Peyer's patch (tissue), 4 donors: ENCODE measurements at regions not wholly inside any gene's neighbourhood (a gene's known extent, or its start where the extent isn't known, plus 50 kb on each side); places are given as distances from the start of the nearest gene placed in this dataset.
A peak's percentile ranks its signal among the peaks of the same experiment; 100 is the strongest.

Source experiments
- DNase-seq, 3 donors: peaks; one replicate each; pipeline ENCODE4 v3.0.0-alpha.2; 2017 to 2019
- H3K27ac ChIP-seq, 4 donors: fragments of 200-600 bp; sonication (generic); one replicate each; pipeline ENCODE4 v1.5.1; 2016 to 2019
- H3K27me3 ChIP-seq, 2 donors: fragments of 200-600 bp; sonication (generic); one replicate each; pipeline ENCODE4 v1.5.1; 2019
- H3K36me3 ChIP-seq, 3 donors: fragments of 200-600 bp; sonication (generic); one replicate each; pipeline ENCODE4 v1.5.1; 2016 to 2019
- H3K4me1 ChIP-seq, 4 donors: fragments of 200-600 bp; sonication (generic); one replicate each; pipeline ENCODE4 v1.5.1; 2016 to 2019
- H3K4me3 ChIP-seq, 4 donors: fragments of 200-600 bp; sonication (generic); 1 replicate in 3 of 4; 2 replicates in 1 of 4; pipeline ENCODE4 v1.5.1; 2016 to 2019; ENCODE audit warnings: mild to moderate bottlenecking in 1 of 4
- H3K9me3 ChIP-seq, 4 donors: fragments of 200-600 bp; sonication (generic); one replicate each; pipeline ENCODE4 v1.5.1; 2016 to 2019; ENCODE audit warnings: mild to moderate bottlenecking in 1 of 4
- CTCF ChIP-seq, 6 experiments: fragments of 450-650 bp in 4 of 6; fragments of 200-600 bp in 2 of 6; sonication (generic) in 1 of 6; IDR thresholded peaks; one replicate each; pipeline ENCODE4 v1.5.1; 2017 to 2019; ENCODE audit warnings: antibody characterized with exemption in 6 of 6, mild to moderate bottlenecking in 3 of 6, moderate library complexity in 1 of 6
- POLR2A ChIP-seq, 2 donors: fragments of 450-650 bp; IDR thresholded peaks; one replicate each; pipeline ENCODE4 v1.5.1; 2017; ENCODE audit warnings: antibody characterized with exemption in 2 of 2, mild to moderate bottlenecking in 2 of 2, moderate library complexity in 2 of 2

- Histone ChIP-seq H3K4me3 (peak overlapping the region in 2 of 4 donors; percentile 44 to 45), H3K27me3 (no peaks in the 10 kb centered on the region), H3K9me3 (no peaks in the 10 kb centered on the region), H3K27ac (peak overlapping the region in 1 of 4 donors; percentile 1), H3K36me3 (no peaks in the 10 kb centered on the region), H3K4me1 (peaks cover 0 to 19% (median 3%) of the 10 kb centered on the region in 4 donors)
- TF ChIP-seq POLR2A (IDR thresholded peaks at IDR 0.05) = no peak
- TF ChIP-seq CTCF (IDR thresholded peaks at IDR 0.05) = no peak
- no peak for DNase-seq
Observed at GRCh38 chr15:67968564-67968963, 85.6 kb upstream of the PIAS1 start.

- Histone ChIP-seq H3K36me3 (no peaks in the 10 kb centered on the region), H3K4me1 (peaks cover 0 to 19% (median 3%) of the 10 kb centered on the region in 4 donors), H3K4me3 (no peak overlapping the region), H3K27me3 (no peaks in the 10 kb centered on the region), H3K27ac (no peak overlapping the region), H3K9me3 (no peaks in the 10 kb centered on the region)
- DNase-seq = no peak
- no peak for TF ChIP-seq POLR2A (IDR thresholded peaks at IDR 0.05)
- no peak for TF ChIP-seq CTCF (IDR thresholded peaks at IDR 0.05)
Observed at GRCh38 chr15:67968966-67969365, 85.1 kb upstream of the PIAS1 start.

GRCh38 chr15:67969892-67970291 lies 84.2 kb upstream of the PIAS1 start:
- DNase-seq = no peak

GRCh38 chr15:67972377-67972776 lies 81.7 kb upstream of the PIAS1 start:
- TF ChIP-seq CTCF (IDR thresholded peaks at IDR 0.05) = no peak
- no peak for TF ChIP-seq POLR2A (IDR thresholded peaks at IDR 0.05)
- H3K4me1 ChIP-seq = peaks cover 0 to 19% (median 3%) of the 10 kb centered on the region in 4 donors
- no peak overlapping the region for H3K4me3 ChIP-seq
- no peak overlapping the region for H3K27ac ChIP-seq
- no peak for DNase-seq
- no peaks in the 10 kb centered on the region for H3K9me3 ChIP-seq
- no peaks in the 10 kb centered on the region for H3K27me3 ChIP-seq
- no peaks in the 10 kb centered on the region for H3K36me3 ChIP-seq

More at GRCh38 chr15:67969892-67970291, 84.2 kb upstream of the PIAS1 start:
- Histone ChIP-seq H3K9me3 (no peaks in the 10 kb centered on the region), H3K27me3 (no peaks in the 10 kb centered on the region), H3K4me1 (peaks cover 0 to 19% (median 3%) of the 10 kb centered on the region in 4 donors), H3K4me3 (no peak overlapping the region), H3K27ac (no peak overlapping the region), H3K36me3 (no peaks in the 10 kb centered on the region)
- TF ChIP-seq POLR2A (IDR thresholded peaks at IDR 0.05) (no peak), CTCF (IDR thresholded peaks at IDR 0.05) (no peak)

- no peaks in the 10 kb centered on the region for H3K36me3 ChIP-seq
- peaks cover 0 to 4% (median 0%) of the 10 kb centered on the region in 4 donors for H3K4me1 ChIP-seq
- no peaks in the 10 kb centered on the region for H3K27me3 ChIP-seq
- DNase-seq = no peak
- no peaks in the 10 kb centered on the region for H3K9me3 ChIP-seq
- TF ChIP-seq CTCF (IDR thresholded peaks at IDR 0.05) (no peak), POLR2A (IDR thresholded peaks at IDR 0.05) (no peak)
- no peak overlapping the region for H3K27ac ChIP-seq
- no peak overlapping the region for H3K4me3 ChIP-seq
Observed at GRCh38 chr15:67973846-67974245, 80.3 kb upstream of the PIAS1 start.

- Histone ChIP-seq H3K27me3 (no peaks in the 10 kb centered on the region), H3K4me1 (no peaks in the 10 kb centered on the region), H3K36me3 (no peaks in the 10 kb centered on the region), H3K9me3 (no peaks in the 10 kb centered on the region), H3K27ac (no peak overlapping the region), H3K4me3 (no peak overlapping the region)
- DNase-seq = no peak
- TF ChIP-seq CTCF (IDR thresholded peaks at IDR 0.05) (no peak), POLR2A (IDR thresholded peaks at IDR 0.05) (no peak)
Observed at GRCh38 chr15:67976506-67977073, 77.5 kb upstream of the PIAS1 start.
